Fibroblast of mammary gland (primary cell): ENCODE measurements at regions not wholly inside any gene's neighbourhood (a gene's known extent, or its start where the extent isn't known, plus 50 kb on each side); places are given as distances from the start of the nearest gene placed in this dataset.

Experiments
- DNase-seq: peaks from one replicate; pipeline ENCODE4 v3.0.0-alpha.2; 2010; ENCODE audit warnings: low read depth
- H3K4me3 ChIP-seq: 2 replicates; pipeline ENCODE4 v1.5.1; 2011; ENCODE audit warnings: low read depth, mild to moderate bottlenecking, low read length, moderate library complexity; ENCODE audit not compliant: control insufficient read depth
- CTCF ChIP-seq: conservative IDR thresholded peaks from 2 replicates; pipeline ENCODE4 v1.5.1; 2011; ENCODE audit warnings: low read depth, low read length, inconsistent platforms; ENCODE audit not compliant: control insufficient read depth, insufficient read depth

GRCh38 chr13:44787617-44788016 is 201.7 kb downstream of the NUFIP1 start:
- no peak for TF ChIP-seq CTCF
- DNase-seq: no peak
- H3K4me3 ChIP-seq: no peak overlapping the region

GRCh38 chr13:44786756-44787155 is 202.5 kb downstream of the NUFIP1 start:
- no peak overlapping the region for H3K4me3 ChIP-seq
- peak; percentile 41 for DNase-seq
- TF ChIP-seq CTCF: no peak

DNA sequence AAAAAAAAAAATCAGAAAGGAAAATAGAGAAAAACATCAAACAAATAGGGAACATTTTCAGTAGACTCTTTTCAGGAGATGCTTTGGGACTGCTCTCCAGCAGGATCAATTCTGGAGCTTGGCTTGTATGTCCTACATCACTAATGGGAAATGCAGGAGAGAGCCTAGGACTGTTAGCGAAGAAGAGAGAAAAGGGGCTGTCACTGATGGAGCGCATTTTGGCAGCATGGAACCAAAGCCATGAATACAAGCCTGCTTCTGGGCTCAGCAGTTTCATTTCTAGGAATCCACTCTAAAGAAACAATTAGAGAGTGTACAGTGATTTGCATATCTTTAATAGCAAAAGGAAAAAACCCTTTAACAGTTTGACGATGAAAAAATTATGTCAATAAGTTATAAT is 203.9 kb downstream of the NUFIP1 start:
- no peak for DNase-seq
- no peak for TF ChIP-seq CTCF
- no peak overlapping the region for H3K4me3 ChIP-seq

DNA sequence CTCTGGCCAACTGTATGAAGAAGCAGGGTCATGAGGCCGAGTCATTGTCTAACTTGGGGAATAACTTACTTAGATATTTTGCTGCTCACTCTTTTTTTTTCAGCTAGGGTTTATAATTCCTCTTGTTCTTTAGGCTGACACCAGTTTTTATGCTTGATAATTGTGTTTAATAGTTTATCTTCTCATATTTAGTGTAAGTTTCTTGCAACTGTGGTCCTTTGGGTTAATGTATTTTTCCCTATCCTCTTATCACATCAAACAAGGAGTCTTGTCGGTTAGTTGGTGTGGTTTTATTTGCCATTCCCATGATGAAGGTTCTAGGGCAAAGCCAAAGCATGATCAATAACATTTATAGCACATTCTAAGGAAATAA is 204.6 kb downstream of the NUFIP1 start:
- H3K4me3 ChIP-seq: no peak overlapping the region
- no peak for DNase-seq
- TF ChIP-seq CTCF: no peak

DNA sequence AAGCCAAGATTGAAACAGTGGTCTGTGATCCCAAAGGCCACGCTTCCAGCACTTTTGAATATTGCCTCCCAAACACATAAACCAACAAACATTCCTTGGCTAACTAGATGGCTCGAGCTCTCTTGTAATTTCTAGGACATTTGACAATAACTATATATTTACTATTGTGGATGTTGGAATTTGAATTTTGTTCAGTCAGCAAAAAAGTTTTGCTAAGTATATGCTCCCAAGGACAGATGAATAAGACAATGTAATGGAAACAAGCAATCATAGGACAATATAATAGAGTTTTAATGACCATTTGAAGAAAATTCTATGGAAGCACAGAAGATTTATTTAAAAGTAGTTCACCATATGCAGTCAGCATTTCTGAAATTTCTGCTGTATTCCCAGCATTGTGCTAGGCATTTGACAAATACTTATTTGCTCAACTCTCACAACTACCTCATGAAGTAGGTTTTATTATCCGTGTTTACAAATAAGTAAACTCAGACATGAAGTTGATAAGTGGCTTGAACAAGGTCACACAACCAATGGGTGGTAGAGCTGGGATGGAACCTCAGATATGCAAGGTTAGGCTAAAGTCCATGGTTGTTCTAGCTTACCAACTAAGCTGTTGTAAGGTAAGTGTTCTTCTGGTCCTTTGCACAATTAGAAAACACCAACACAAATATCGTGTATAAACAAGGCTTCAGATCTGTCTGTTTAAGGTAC is 205.1 kb downstream of the NUFIP1 start:
- no peak for DNase-seq
- no peak overlapping the region for H3K4me3 ChIP-seq
- no peak for TF ChIP-seq CTCF

- no peak for TF ChIP-seq CTCF
- DNase-seq: no peak
- H3K4me3 ChIP-seq: no peak overlapping the region
These were observed 204.6 kb upstream of the TSC22D1 start for GRCh38 chr13:44780591-44781280.
